MCF 10A (cell line): ENCODE measurements at regions not wholly inside any gene's neighbourhood (a gene's known extent, or its start where the extent isn't known, plus 50 kb on each side); places are given as distances from the start of the nearest gene placed in this dataset.
A peak's percentile ranks its signal among the peaks of the same experiment; 100 is the strongest.

Experiments
- BruUV-seq: library from RNA; stranded (reverse); fragments of 400-500 nt; replicated peaks from 2 replicates; lab custom pipeline; 2021; lab: Mats Ljungman, UMichigan
- CTCF ChIA-PET: fragments of 300-600 bp; sonication (Branson Sonifier 250); formaldehyde crosslinking; extraction: SDS; loops from one replicate; lab custom pipeline; 2021; ENCODE audit warnings: antibody characterized with exemption, inconsistent platforms; lab: Yijun Ruan, JAX
- POLR2A ChIA-PET: fragments of 300-600, 350-650 bp; sonication (Branson Sonifier 250); formaldehyde crosslinking; extraction: SDS; loops from one replicate; lab custom pipeline; 2020; ENCODE audit warnings: antibody characterized with exemption, inconsistent platforms; lab: Yijun Ruan, JAX
- DNase-seq: peaks from one replicate; pipeline ENCODE4 v3.0.0-alpha.2; 2018; ENCODE audit not compliant: unreplicated experiment
- H3K27ac Mint-ChIP-seq: one replicate; pipeline ENCODE4 v1.8.0; 2022; ENCODE audit warnings: mild to moderate bottlenecking, low read depth, mixed read lengths; ENCODE audit not compliant: unreplicated experiment
- H3K27me3 Mint-ChIP-seq: one replicate; pipeline ENCODE4 v1.8.0; 2022; ENCODE audit warnings: mixed read lengths; ENCODE audit not compliant: insufficient read depth, unreplicated experiment
- H3K36me3 Mint-ChIP-seq: one replicate; pipeline ENCODE4 v1.8.0; 2022; ENCODE audit warnings: mild to moderate bottlenecking, moderate library complexity, mixed read lengths; ENCODE audit not compliant: insufficient read depth, unreplicated experiment
- H3K4me1 Mint-ChIP-seq: one replicate; pipeline ENCODE4 v1.8.0; 2022; ENCODE audit warnings: mixed read lengths; ENCODE audit not compliant: insufficient read depth, unreplicated experiment
- H3K4me3 Mint-ChIP-seq: one replicate; pipeline ENCODE4 v1.8.0; 2022; ENCODE audit warnings: mild to moderate bottlenecking, moderate library complexity, mixed read lengths; ENCODE audit not compliant: unreplicated experiment
- H3K9me3 Mint-ChIP-seq: one replicate; pipeline ENCODE4 v1.8.0; 2022; ENCODE audit warnings: mixed read lengths; ENCODE audit not compliant: unreplicated experiment
- CTCF ChIP-seq: fragments of 200-600 bp; IDR thresholded peaks from one replicate; pipeline ENCODE4 v1.8.0; 2022; ENCODE audit warnings: antibody characterized with exemption, mild to moderate bottlenecking; ENCODE audit not compliant: unreplicated experiment
- intact Hi-C: fragments of 100-400 bp; cut with micrococcal nuclease; formaldehyde crosslinking; loops from 2 replicates; pipeline ENCODE4 v1.14.1; 2022

- CTCF ChIA-PET, result interaction anchor here (0.6 to 5.2 kb wide), 6 partner anchors 8 to 1944 kb away, joined by 3 to 26 read pairs (median 4); no protein-coding TSS in a partner anchor
Observed at GRCh38 chr2:84029903-84030575, 429.0 kb downstream of the SUCLG1 start.

GRCh38 chr2:84026818-84027217, 432.3 kb downstream of the SUCLG1 start:
- intact Hi-C loops, result no loop called here
- ChIA-PET CTCF (interaction anchor here (0.6 to 1.1 kb wide), 4 partner anchors 73 to 314 kb away, joined by 3 to 5 read pairs (median 3); no protein-coding TSS in a partner anchor), POLR2A (no interaction called here)
- Mint-ChIP-seq H3K9me3 (no peaks in the 10 kb centered on the region), H3K4me1 (peaks cover 6% of the 10 kb centered on the region), H3K27ac (no peak overlapping the region), H3K36me3 (no peaks in the 10 kb centered on the region), H3K27me3 (no peaks in the 10 kb centered on the region), H3K4me3 (no peak overlapping the region)
- TF ChIP-seq CTCF, result no peak
- no TSS peak for BruUV-seq
- DNase-seq, result no peak

More at GRCh38 chr2:84029903-84030575, 429.0 kb downstream of the SUCLG1 start:
- no peak overlapping the region for H3K27ac Mint-ChIP-seq
- H3K4me3 Mint-ChIP-seq, result no peak overlapping the region
- H3K27me3 Mint-ChIP-seq, result no peaks in the 10 kb centered on the region
- intact Hi-C loops, result no loop called here
- BruUV-seq, result no TSS peak
- H3K9me3 Mint-ChIP-seq, result no peaks in the 10 kb centered on the region
- POLR2A ChIA-PET, result interaction anchor here (0.6 to 0.7 kb wide), 2 partner anchors 26 to 285 kb away, joined by 3 read pairs; no protein-coding TSS in a partner anchor
- H3K36me3 Mint-ChIP-seq, result no peaks in the 10 kb centered on the region
- TF ChIP-seq CTCF, result no peak
- H3K4me1 Mint-ChIP-seq, result peaks cover 10% of the 10 kb centered on the region
- DNase-seq, result no peak

- Mint-ChIP-seq H3K27me3 (no peaks in the 10 kb centered on the region), H3K36me3 (no peaks in the 10 kb centered on the region), H3K27ac (no peak overlapping the region), H3K9me3 (no peaks in the 10 kb centered on the region), H3K4me3 (no peak overlapping the region), H3K4me1 (peaks cover 6% of the 10 kb centered on the region)
- POLR2A ChIA-PET, result interaction anchor here (0.7 kb wide), 1 partner anchor 280 kb away, joined by 4 read pairs; no protein-coding TSS in a partner anchor
- CTCF ChIA-PET, result interaction anchor here (0.6 to 4.1 kb wide), 44 partner anchors 8 to 749 kb away, joined by 3 to 26 read pairs (median 3); no protein-coding TSS in a partner anchor
- DNase-seq, result peak; percentile 79
- peak; percentile 71 for TF ChIP-seq CTCF
- BruUV-seq, result no TSS peak
- intact Hi-C loops, result loop anchor here (1.0 kb wide), 3 partner anchors 54 to 280 kb away; no protein-coding TSS in a partner anchor
Observed at GRCh38 chr2:84022810-84023431, 436.2 kb downstream of the SUCLG1 start.

- no TSS peak for BruUV-seq
- no peaks in the 10 kb centered on the region for H3K36me3 Mint-ChIP-seq
- intact Hi-C loops, result no loop called here
- TF ChIP-seq CTCF, result no peak
- H3K27me3 Mint-ChIP-seq, result no peaks in the 10 kb centered on the region
- no peak overlapping the region for H3K27ac Mint-ChIP-seq
- POLR2A ChIA-PET, result interaction anchor here (0.5 kb wide), 1 partner anchor 26 kb away, joined by 3 read pairs; no protein-coding TSS in a partner anchor
- H3K4me3 Mint-ChIP-seq, result no peak overlapping the region
- H3K4me1 Mint-ChIP-seq, result no peaks in the 10 kb centered on the region
- CTCF ChIA-PET, result interaction anchor here (0.6 to 2.5 kb wide), 5 partner anchors 25 to 330 kb away, joined by 3 to 17 read pairs (median 4); no protein-coding TSS in a partner anchor
- no peaks in the 10 kb centered on the region for H3K9me3 Mint-ChIP-seq
- no peak for DNase-seq
Observed at GRCh38 chr2:84017010-84017409, 442.1 kb downstream of the SUCLG1 start.
